GM19238 (cell line): ENCODE measurements at regions not wholly inside any gene's neighbourhood (a gene's known extent, or its start where the extent isn't known, plus 50 kb on each side); places are given as distances from the start of the nearest gene placed in this dataset.
A peak's percentile ranks its signal among the peaks of the same experiment; 100 is the strongest.

Experiments used
- DNase-seq: peaks from one replicate; pipeline ENCODE4 v3.0.0; 2011; ENCODE audit warnings: low spot score; ENCODE audit not compliant: insufficient read length

- DNase-seq, result no peak
Observed at GRCh38 chr12:3996322-3996721, 123.1 kb upstream of the PARP11 start.

- no peak for DNase-seq
Observed at GRCh38 chr12:3995306-3995705, 122.1 kb upstream of the PARP11 start.

GRCh38 chr12:3994500-3994899 lies 121.3 kb upstream of the PARP11 start:
- DNase-seq, result no peak

GRCh38 chr12:3992945-3993344 lies 119.7 kb upstream of the PARP11 start:
- no peak for DNase-seq

GRCh38 chr12:3991798-3992580 lies 118.8 kb upstream of the PARP11 start:
- no peak for DNase-seq

GRCh38 chr12:3990501-3991280 lies 117.5 kb upstream of the PARP11 start:
- DNase-seq, result no peak

GRCh38 chr12:3989218-3989550 lies 116.0 kb upstream of the PARP11 start:
- no peak for DNase-seq

- DNase-seq, result peak; percentile 27
Observed at GRCh38 chr12:3988519-3989217, 115.5 kb upstream of the PARP11 start.

- DNase-seq, result no peak
Observed at GRCh38 chr12:3987571-3987970, 114.4 kb upstream of the PARP11 start.

GRCh38 chr12:3980504-3981272 lies 107.5 kb upstream of the PARP11 start:
- DNase-seq, result no peak

GRCh38 chr12:3977621-3978020 lies 104.4 kb upstream of the PARP11 start:
- no peak for DNase-seq

- DNase-seq, result no peak
Observed at GRCh38 chr12:3976351-3976938, 103.2 kb upstream of the PARP11 start.

GRCh38 chr12:3975652-3976051 lies 102.5 kb upstream of the PARP11 start:
- no peak for DNase-seq

GRCh38 chr12:3974883-3975282 lies 101.7 kb upstream of the PARP11 start:
- DNase-seq, result no peak

- DNase-seq, result no peak
Observed at GRCh38 chr12:3973973-3974644, 100.9 kb upstream of the PARP11 start.

GRCh38 chr12:3973269-3973884 lies 100.2 kb upstream of the PARP11 start:
- DNase-seq, result no peak

GRCh38 chr12:3972576-3972975 lies 99.4 kb upstream of the PARP11 start:
- DNase-seq, result no peak

- no peak for DNase-seq
Observed at GRCh38 chr12:3968523-3968922, 95.3 kb upstream of the PARP11 start.

- no peak for DNase-seq
Observed at GRCh38 chr12:3967556-3968160, 94.5 kb upstream of the PARP11 start.

- DNase-seq, result no peak
Observed at GRCh38 chr12:3966376-3966775, 93.2 kb upstream of the PARP11 start.
